Astrocyte (in vitro differentiated cells and primary cell): ENCODE measurements at regions not wholly inside any gene's neighbourhood (a gene's known extent, or its start where the extent isn't known, plus 50 kb on each side); places are given as distances from the start of the nearest gene placed in this dataset.
A peak's percentile ranks its signal among the peaks of the same experiment; 100 is the strongest.

Source experiments
- DNase-seq: peaks from one replicate; pipeline ENCODE4 v3.0.0-alpha.2; 2010; ENCODE audit warnings: low read depth
- FAIRE-seq: peaks from 2 replicates; lab custom pipeline; 2011; peaks lifted over from hg19 to GRCh38; lab: Jason Lieb, UNC
- H2AFZ ChIP-seq: 2 replicates; pipeline ENCODE4 v1.6.0; 2012; ENCODE audit warnings: low read depth, low read length, inconsistent platforms
- H3K27ac ChIP-seq: 2 replicates; pipeline ENCODE4 v1.5.1; 2011; ENCODE audit warnings: low read depth, low read length, inconsistent platforms
- H3K27me3 ChIP-seq: 2 replicates; pipeline ENCODE4 v1.6.0; 2011; ENCODE audit warnings: low read length, inconsistent platforms; ENCODE audit not compliant: insufficient read depth
- H3K36me3 ChIP-seq: 2 replicates; pipeline ENCODE4 v1.5.1; 2011; ENCODE audit warnings: low read length, inconsistent platforms; ENCODE audit not compliant: insufficient read depth
- H3K4me1 ChIP-seq: 2 replicates; pipeline ENCODE4 v1.5.1; 2011; ENCODE audit warnings: low read length, inconsistent platforms; ENCODE audit not compliant: insufficient read depth
- H3K4me2 ChIP-seq: 2 replicates; pipeline ENCODE4 v1.6.0; 2012; ENCODE audit warnings: low read length, inconsistent platforms
- H3K4me3 ChIP-seq: 2 replicates; pipeline ENCODE4 v1.5.1; 2011; ENCODE audit warnings: low read depth, mild to moderate bottlenecking, low read length, inconsistent platforms; ENCODE audit not compliant: insufficient read depth
- H3K79me2 ChIP-seq: 2 replicates; pipeline ENCODE4 v1.6.0; 2012; ENCODE audit warnings: mild to moderate bottlenecking, low read length, inconsistent platforms; ENCODE audit not compliant: insufficient read depth
- H3K9ac ChIP-seq: 2 replicates; pipeline ENCODE4 v1.6.0; 2012; ENCODE audit warnings: mild to moderate bottlenecking, low read length, inconsistent platforms
- H3K9me3 ChIP-seq: 2 replicates; pipeline ENCODE4 v1.5.1; 2012; ENCODE audit warnings: low read depth, mild to moderate bottlenecking, low read length, inconsistent platforms; ENCODE audit not compliant: insufficient read depth
- H4K20me1 ChIP-seq: 2 replicates; pipeline ENCODE4 v1.6.0; 2012; ENCODE audit warnings: low read length, inconsistent platforms; ENCODE audit not compliant: insufficient read depth
- H3K27ac Mint-ChIP-seq: one replicate; pipeline ENCODE4 v1.8.0; 2021; ENCODE audit warnings: mild to moderate bottlenecking, mixed read lengths; ENCODE audit not compliant: unreplicated experiment
- H3K27me3 Mint-ChIP-seq: one replicate; pipeline ENCODE4 v1.8.0; 2021; ENCODE audit warnings: low read depth, mixed read lengths; ENCODE audit not compliant: unreplicated experiment
- H3K36me3 Mint-ChIP-seq: one replicate; pipeline ENCODE4 v1.8.0; 2021; ENCODE audit warnings: low read depth, mixed read lengths; ENCODE audit not compliant: unreplicated experiment
- H3K4me1 Mint-ChIP-seq: one replicate; pipeline ENCODE4 v1.8.0; 2021; ENCODE audit warnings: low read depth, mixed read lengths; ENCODE audit not compliant: unreplicated experiment
- H3K4me3 Mint-ChIP-seq: one replicate; pipeline ENCODE4 v1.8.0; 2021; ENCODE audit warnings: mild to moderate bottlenecking, moderate library complexity, mixed read lengths; ENCODE audit not compliant: unreplicated experiment
- H3K9me3 Mint-ChIP-seq: one replicate; pipeline ENCODE4 v1.8.0; 2021; ENCODE audit warnings: mild to moderate bottlenecking, mixed read lengths; ENCODE audit not compliant: unreplicated experiment
- CTCF ChIP-seq: IDR thresholded peaks from 2 replicates; pipeline ENCODE4 v1.5.1; 2011; ENCODE audit warnings: low read depth, mild to moderate bottlenecking, inconsistent platforms, low read length, moderate library complexity; ENCODE audit not compliant: insufficient read depth
- EZH2 ChIP-seq: IDR thresholded peaks from 2 replicates; pipeline ENCODE4 v1.6.1; 2012; ENCODE audit warnings: mild to moderate bottlenecking, low read length, inconsistent platforms; ENCODE audit not compliant: insufficient read depth

- no peak overlapping the region for H3K9ac ChIP-seq
- Mint-ChIP-seq H3K36me3 (no peaks in the 10 kb centered on the region), H3K4me3 (no peak overlapping the region), H3K9me3 (peaks cover 19% of the 10 kb centered on the region), H3K27me3 (peaks cover 8% of the 10 kb centered on the region), H3K4me1 (peaks cover 4% of the 10 kb centered on the region), H3K27ac (no peak overlapping the region)
- H3K4me3 ChIP-seq: no peak overlapping the region
- peaks cover 6% of the 10 kb centered on the region for H3K9me3 ChIP-seq
- no peak overlapping the region for H3K4me2 ChIP-seq
- H3K27me3 ChIP-seq: no peaks in the 10 kb centered on the region
- no peak overlapping the region for H3K27ac ChIP-seq
- H4K20me1 ChIP-seq: no peaks in the 10 kb centered on the region
- no peaks in the 10 kb centered on the region for H3K4me1 ChIP-seq
- no peak overlapping the region for H2AFZ ChIP-seq
- H3K79me2 ChIP-seq: no peaks in the 10 kb centered on the region
- H3K36me3 ChIP-seq: no peaks in the 10 kb centered on the region
- TF ChIP-seq CTCF (no peak), EZH2 (no peak)
- FAIRE-seq (no peak), DNase-seq (peak; percentile 32)
These were observed 187.7 kb upstream of the GATB start for GRCh38 chr4:151948351-151949016.

- Mint-ChIP-seq H3K27ac (no peak overlapping the region), H3K27me3 (no peaks in the 10 kb centered on the region), H3K4me1 (peaks cover 4% of the 10 kb centered on the region), H3K4me3 (no peak overlapping the region), H3K36me3 (no peaks in the 10 kb centered on the region), H3K9me3 (peaks cover 19% of the 10 kb centered on the region)
- Histone ChIP-seq H3K27ac (no peak overlapping the region), H3K27me3 (no peaks in the 10 kb centered on the region), H3K79me2 (no peaks in the 10 kb centered on the region), H3K9me3 (peaks cover 6% of the 10 kb centered on the region), H3K4me1 (no peaks in the 10 kb centered on the region), H3K9ac (no peak overlapping the region), H4K20me1 (no peaks in the 10 kb centered on the region), H2AFZ (no peak overlapping the region), H3K4me3 (no peak overlapping the region), H3K36me3 (no peaks in the 10 kb centered on the region), H3K4me2 (no peak overlapping the region)
- TF ChIP-seq CTCF: no peak
- TF ChIP-seq EZH2: no peak
- FAIRE-seq (no peak), DNase-seq (no peak)
These were observed 185.9 kb upstream of the GATB start for GRCh38 chr4:151946718-151947117.

- no peak for FAIRE-seq
- no peak for TF ChIP-seq EZH2
- no peak for TF ChIP-seq CTCF
- Histone ChIP-seq H2AFZ (no peak overlapping the region), H4K20me1 (no peaks in the 10 kb centered on the region), H3K4me3 (no peak overlapping the region), H3K27ac (no peak overlapping the region), H3K9ac (no peak overlapping the region), H3K9me3 (peaks cover 6% of the 10 kb centered on the region), H3K4me1 (no peaks in the 10 kb centered on the region), H3K36me3 (no peaks in the 10 kb centered on the region), H3K79me2 (no peaks in the 10 kb centered on the region), H3K27me3 (no peaks in the 10 kb centered on the region), H3K4me2 (no peak overlapping the region)
- DNase-seq: no peak
- H3K27ac Mint-ChIP-seq: no peak overlapping the region
- no peaks in the 10 kb centered on the region for H3K36me3 Mint-ChIP-seq
- peaks cover 1% of the 10 kb centered on the region for H3K27me3 Mint-ChIP-seq
- H3K4me3 Mint-ChIP-seq: no peak overlapping the region
- no peaks in the 10 kb centered on the region for H3K4me1 Mint-ChIP-seq
- H3K9me3 Mint-ChIP-seq: peaks cover 18% of the 10 kb centered on the region
These were observed 182.2 kb upstream of the GATB start for GRCh38 chr4:151942971-151943370.
